GM12864 (cell line): ENCODE measurements at regions not wholly inside any gene's neighbourhood (a gene's known extent, or its start where the extent isn't known, plus 50 kb on each side); places are given as distances from the start of the nearest gene placed in this dataset.
"Not testable (repeated sequence)": the region's sequence is repeated elsewhere in the genome, so short reads cannot be mapped to it uniquely, and the experiment has no call there.

Source experiments
- DNase-seq: peaks from one replicate; pipeline ENCODE4 v3.0.0-alpha.2; 2011; ENCODE audit warnings: low read depth
- H3K4me3 ChIP-seq: 2 replicates; pipeline ENCODE4 v1.5.1; 2011; ENCODE audit warnings: mild to moderate bottlenecking, low read depth, low read length, control low read depth

DNA sequence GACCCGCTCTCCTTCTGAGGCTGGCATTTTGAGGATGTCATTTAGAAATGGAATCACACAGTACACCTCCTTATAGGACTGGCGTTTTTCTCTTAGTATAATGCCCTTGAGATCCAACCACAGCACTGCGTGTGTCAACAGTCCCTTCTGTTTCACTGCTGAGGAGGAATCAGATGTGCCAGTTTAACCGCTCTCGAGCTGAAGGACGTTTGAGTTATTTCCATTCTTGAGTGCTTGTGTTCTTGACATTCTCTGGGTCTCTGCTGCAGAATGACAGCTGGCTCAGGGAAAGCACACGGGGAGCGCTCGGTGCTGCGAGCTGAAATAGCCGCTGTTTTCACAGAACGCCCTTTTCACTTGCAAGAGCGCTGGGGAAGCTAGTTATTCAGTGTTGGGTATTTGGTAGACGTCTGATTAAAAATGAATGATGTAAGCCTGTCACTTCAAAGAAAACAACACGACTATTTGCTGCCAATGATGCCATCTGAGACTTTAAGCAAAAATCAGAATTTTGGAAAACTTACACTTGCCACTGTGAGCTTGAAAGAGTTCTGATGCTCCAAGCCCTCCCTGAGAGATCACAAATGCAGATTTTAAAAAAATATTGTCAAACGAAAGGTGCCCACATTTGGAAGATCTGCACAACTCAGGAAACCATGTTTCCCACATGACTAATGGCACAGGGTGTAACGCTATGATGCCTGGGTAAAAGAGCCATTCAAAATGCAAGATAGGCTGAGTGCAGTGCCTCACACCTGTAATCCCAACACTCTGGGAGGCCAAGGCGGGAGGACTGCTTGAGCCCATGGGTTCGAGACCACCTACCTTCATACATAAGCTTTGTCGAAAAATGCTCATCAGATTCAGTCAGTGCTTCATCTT, 5358.4 kb upstream of the TPTE start:
- not testable (repeated sequence) for H3K4me3 ChIP-seq, DNase-seq

DNA sequence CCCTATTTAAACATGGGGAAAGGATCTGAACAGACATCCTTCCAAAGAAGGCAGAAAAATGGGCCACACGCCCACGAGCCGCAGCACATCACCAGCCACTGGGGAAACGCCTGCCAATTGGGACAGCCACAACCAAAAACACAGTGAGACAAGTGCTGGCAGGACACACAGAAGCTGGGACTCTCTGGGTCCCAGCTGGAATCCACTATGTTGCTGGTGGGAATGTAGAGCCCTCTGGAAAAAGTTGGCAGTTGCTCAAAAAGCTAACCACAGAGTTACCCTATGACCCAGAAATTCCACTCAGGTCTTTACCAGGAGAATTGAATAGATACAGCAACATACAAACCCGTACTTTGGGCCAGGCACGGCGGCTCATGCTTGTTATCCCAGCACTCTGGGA, 5355.6 kb upstream of the TPTE start:
- not testable (repeated sequence) for DNase-seq, H3K4me3 ChIP-seq
